NOMO-1 treated with dmso at 0.1 percent for 144 hours (cell line): ENCODE measurements at regions not wholly inside any gene's neighbourhood (a gene's known extent, or its start where the extent isn't known, plus 50 kb on each side); places are given as distances from the start of the nearest gene placed in this dataset.

Experiments
- DNase-seq: peaks from one replicate; lab custom pipeline; 2025; ENCODE audit not compliant: unreplicated experiment; lab: John Stamatoyannopoulos, UW

DNA sequence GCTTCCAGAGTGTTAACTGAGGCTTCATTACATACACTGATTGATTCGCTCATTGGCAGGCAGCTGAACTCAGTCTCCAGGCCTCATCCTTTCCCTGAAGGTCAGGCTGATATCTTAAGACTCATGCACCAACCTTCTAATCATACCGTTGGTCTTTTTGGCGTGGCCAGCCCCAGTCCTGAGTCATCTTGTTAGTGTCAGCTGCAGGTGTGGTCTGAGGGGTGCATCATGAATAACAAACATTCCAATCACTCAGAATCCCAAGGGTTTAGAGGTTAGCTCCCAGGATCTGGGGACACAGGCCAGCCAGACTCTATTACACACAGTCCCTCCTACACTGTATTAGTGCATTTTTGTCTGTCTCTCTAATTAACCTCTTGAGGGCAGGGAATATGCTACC, 271.5 kb downstream of the HRH4 start:
- DNase-seq = no peak

DNA sequence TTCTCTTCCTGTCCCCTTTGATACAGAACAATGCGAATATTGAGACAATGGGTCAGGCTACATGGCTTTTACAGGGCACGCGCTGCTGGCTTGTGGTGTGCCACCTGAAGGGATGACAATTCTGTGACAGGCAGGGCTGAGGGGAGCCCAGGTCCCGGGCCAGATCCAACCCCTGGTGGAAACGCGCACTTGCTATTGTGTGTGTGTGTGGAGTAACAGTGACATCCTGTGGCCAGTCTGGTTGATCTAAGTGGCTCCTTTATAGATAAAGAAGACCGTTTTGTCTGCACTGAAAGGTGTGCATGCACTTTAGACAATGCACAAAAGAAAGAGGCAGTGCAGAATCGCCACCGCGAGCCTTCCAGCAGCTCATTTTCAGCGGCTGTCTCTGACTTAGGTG, 273.6 kb downstream of the HRH4 start:
- DNase-seq = no peak

DNA sequence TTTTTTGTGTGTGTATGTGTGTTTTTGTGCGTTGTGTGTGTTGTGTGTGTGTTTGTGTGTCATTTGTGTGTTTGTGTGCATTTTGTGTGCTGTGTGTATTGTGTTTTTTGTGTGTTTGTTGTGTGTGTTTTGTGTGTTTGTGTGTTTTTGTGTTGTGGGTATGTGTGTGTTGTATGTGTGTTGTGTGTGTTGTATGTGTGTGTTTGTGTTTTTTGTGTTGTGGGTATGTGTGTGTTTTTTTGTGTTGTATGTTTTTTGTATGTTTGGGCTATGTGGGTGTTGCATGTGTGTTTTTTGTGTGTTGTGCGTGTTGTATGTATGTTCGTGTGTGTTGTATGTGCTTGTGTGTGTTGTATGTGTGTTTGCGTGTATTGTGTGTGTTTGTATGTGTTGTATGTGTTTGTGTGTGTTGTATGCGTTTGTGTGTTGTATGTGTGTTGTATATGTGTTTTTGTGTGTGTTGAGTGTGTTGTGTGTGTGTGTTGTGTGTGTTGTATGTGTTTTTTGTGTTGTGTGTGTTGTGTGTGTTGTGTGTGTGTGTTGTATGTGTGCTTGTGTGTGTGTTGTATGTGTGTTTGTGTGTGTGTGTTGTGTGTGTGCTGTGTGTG, 275.3 kb downstream of the HRH4 start:
- no peak for DNase-seq

DNA sequence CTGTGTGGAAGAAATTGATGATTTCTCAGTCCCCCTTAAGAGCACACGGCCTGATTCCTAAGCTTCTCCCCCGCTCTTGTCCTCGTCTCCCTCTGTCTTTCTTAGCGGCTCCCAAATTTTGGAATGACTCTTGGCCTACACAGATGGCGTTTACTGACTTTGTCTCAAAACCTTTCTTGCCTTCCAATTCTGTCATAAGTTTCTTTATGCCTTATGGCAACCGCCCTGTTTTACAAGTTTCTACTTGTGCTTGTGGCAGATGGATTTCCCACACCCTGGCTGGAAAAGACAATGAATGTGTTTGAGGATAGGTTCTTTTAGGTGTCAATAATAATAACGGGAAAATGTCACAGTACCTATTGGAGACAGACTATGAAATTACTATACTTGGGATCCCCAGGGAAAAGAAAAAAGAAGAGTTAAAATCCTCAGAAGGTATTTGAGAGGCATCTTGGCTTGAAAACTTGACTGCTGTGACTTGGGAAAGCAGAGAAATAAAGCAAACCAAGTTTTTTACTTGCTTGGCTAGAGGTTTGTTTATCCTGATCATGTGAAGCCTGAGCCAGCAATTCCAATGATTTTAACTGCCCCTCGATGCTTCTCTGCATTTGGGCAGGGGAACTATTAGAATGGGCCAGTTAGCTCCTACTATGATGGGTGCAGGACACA, 276.4 kb downstream of the HRH4 start:
- DNase-seq = no peak

DNA sequence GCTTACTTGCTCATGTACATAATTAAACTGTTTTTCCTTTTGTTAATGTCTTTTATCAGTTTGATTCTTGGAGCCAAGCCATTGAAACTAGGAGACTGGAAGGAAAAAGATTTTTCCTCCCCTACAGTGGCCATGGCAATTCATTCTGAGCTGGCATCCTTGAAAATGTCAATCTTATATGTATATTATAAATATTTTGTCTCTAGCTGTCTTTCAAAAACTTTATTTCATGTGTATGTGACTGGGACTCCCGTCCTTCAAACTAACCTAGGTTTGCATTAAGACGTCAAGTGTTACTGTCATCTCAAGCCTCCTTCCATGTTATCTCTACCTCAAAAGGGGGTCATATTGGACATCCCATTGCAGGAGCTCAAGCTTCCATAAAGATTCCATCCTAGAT, 280.4 kb downstream of the HRH4 start:
- no peak for DNase-seq

DNA sequence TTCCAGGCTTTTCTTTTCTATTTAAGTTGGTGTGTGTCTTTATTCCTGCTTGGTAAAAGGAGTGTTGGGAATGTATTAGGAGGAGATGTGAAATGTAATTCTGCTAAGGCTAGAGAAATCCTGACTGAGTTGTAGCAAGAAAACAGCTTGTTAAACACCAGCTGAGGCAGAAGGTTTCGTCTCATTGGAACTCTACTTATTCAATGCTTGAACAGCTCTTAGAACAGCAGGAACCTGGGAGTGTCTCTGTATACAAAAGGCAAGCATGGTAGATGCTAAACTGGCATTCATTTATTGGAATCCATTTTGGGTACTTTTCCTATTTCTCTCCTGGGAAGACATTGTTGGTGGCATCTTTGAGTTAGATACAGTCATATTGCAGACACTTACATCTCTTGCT, 280.9 kb downstream of the HRH4 start:
- no peak for DNase-seq

DNA sequence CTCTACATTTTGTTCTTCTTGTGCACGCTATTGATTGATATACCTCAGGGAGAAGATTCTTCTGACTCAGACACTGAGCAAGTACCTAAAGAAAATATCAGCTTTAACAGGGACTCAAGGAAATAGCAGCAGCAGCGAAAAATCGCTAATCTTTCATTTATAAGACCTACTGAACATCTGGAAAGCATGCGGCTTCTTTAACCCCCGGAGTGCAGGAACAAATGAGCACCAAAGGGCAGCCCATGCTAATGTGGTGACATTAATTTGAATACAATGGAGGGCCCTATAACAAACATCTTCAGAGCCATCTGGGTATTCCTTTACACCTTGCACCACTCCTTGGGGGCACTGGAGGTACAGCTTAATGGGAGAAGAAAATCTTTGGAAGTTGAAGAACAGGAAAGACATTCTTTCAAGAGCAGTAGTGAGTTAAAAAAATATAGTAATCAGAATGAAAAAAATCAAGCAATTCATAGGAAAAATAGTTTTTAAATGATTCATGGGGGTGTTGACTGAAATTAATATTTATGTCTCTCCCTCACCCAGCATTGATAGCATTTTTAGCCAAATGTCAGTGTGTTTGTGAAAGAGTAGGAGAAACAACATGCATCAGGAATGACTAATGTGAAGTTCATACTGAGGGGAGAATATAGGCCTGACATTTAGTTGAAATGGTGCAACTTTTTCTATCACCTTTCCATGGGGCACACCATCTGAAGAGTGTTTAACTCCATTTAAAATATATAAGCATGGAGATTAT, 281.7 kb downstream of the HRH4 start:
- DNase-seq = no peak

DNA sequence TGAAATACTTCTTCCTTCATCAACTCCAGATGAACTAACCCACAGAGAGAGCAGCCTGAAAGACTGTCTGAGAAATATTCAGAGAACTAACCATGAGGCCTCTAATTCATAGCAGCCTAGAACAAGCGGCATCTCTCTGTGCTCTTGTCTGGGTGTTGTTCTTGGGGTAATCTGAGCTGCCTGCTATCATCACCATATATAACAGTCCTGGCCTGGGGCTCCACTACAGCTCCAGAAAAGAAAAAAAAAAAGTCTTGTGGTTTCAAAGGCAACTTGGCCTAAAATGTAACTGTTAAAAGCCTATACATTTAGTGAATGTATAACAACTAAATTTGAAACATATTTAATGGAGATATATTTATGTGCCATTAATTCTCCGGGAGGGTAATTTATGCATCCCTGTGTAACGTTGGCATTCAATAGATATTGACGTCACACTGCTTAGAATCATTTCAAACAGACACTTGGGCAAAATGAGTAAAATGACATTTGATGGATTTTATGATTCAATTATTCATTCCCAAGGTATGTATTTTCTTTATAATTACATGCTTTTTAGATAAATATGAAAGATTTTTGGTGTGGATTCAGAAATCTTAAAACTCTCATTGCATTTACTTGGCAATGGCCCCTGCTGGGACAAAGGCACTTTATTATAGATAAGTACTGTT, 294.3 kb downstream of the HRH4 start:
- no peak for DNase-seq

DNA sequence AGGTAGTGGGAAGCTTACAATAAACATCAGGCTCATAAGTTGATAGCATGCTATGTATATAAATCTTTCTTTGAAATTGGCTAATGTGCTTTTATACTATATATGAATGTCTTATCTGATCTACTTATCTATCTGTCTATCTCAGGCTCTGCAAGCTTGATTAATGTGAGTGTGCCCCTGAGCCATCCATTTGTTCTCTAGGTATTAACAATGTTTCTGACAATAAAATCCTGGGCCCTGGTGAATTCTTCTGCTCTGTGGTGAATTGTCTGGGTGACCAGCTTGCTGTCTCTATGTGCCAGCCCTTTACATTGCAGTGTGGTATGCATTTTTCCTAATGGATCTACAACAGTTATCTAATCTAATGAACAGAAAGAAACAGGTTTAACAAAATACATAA, 295.9 kb downstream of the HRH4 start:
- no peak for DNase-seq

DNA sequence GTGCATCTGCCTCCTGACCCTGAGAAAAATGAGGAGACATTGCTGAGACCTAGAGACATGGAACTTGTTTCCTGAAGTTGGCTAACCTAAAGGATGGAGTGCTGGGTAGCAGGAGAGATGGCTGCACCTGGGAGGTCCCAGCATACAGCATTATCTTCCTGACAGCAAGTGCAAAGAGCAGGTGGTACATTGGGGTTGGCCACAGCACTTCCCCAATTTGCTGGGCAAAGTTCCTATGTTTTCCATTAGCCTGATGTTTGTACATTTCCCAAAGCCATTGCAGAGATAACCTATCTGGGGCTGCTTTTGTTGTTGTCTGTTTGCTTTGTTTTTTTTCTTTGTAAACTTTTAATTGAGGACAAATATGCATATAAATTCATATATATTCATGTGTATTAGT, 296.7 kb downstream of the HRH4 start:
- DNase-seq = no peak

DNA sequence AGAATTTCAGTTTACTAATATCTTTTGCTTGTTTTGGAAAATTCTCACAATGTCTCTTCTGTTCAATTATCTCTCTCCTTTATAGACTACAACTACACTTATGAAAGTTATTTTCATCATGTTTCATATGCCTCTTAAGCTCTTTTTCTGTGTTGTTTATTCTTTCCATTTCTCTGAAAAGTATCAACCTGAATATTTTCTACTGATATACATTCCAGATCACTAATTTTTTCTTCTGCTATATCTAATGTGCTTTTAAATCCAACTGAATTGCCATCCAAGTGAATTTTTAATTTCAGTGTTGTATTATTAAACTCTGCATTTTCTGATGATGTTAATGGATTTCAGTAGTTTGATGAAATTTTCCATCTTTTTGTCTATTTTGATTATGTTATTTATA, 301.3 kb downstream of the HRH4 start:
- DNase-seq = no peak

DNA sequence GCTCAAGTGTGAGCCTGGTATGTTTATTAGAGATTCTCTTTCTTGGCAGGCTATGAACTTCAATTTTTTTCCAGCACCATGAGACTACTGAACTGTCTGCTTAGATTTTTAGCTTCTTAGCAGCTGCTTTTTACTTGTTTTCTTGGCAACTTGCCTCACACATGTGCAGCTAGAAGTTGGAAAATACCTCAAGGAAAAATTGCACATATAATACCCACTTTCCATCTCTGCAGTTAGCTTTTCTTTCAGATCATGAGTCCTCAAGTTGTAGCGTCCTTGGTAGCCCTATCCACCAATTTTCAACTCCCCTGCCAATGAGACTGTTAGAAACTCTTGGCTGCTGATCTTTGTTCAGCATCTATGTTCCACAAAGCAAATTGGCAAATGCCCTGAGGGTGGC, 302.1 kb downstream of the HRH4 start:
- DNase-seq = no peak

DNA sequence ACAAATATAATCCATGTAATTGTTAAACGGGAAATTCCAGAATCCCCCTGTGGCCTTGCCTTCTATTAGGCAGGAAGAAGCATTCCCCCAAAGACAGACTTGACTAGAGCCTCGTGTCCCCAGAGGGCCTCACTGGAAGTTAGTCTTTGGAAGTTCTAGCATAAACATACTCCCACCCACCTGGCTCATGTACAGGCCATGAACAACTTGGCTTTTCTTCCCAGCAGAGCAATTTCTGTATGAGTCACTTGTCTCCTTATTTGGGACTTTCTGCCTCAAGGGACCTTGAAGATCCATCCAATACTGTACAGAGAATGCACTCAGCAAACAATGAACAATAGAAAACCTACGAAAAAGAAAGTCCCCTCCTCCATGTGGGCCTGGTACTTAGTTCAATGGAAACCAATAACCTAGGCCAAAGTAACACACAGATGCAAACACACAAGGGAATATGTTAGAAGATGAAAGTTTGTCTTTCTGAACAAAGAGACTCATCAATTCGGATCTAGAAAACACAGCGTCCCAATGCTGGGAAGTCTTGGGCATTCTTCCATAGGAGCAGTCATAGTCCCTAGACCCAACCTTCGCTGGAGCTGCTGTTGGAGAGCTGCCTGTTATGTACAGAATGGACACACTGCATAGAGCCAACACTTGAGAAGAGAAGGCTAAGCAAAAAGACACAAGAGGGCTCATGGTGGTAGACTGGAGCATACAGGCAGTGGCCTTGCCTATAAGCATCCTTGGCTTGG, 303.5 kb downstream of the HRH4 start:
- no peak for DNase-seq

DNA sequence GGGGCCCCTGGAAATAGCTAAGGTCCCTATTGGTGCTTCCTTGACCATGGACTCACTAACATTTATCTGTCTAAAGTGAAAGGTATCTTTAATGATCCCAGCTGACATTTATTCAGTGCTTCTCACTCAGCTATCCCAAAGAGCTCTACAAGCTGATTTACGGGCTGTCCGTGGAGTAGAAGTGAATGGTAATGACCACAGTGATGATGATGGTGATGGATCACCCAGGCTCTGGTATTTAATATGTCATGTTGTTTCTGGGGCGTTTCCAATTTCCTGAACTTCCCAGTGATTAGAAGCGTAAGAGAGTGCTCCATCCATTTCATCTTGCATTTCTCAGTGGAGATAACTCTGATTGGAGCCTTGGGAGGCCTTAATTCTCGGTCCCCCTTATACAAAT, 304.3 kb downstream of the HRH4 start:
- no peak for DNase-seq

DNA sequence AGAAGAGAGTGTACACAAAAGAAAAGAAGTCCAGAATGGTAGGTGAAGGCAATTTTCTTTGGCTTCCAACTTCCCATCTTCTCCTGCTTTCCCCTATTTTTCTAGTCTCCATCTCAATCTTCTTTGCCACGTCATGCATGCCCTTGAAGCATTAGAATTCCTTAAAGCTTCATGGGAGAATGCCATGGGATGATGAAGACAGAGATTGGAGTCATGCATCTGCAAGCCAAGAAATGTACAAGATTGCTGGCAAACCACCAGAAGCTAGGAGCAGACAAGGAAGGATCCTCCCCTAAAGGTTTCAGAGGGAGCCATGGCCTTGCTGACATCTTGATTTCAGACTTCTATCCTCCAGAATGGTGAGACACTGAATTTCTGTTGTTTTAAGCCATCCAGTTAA, 305.9 kb downstream of the HRH4 start:
- DNase-seq = no peak

DNA sequence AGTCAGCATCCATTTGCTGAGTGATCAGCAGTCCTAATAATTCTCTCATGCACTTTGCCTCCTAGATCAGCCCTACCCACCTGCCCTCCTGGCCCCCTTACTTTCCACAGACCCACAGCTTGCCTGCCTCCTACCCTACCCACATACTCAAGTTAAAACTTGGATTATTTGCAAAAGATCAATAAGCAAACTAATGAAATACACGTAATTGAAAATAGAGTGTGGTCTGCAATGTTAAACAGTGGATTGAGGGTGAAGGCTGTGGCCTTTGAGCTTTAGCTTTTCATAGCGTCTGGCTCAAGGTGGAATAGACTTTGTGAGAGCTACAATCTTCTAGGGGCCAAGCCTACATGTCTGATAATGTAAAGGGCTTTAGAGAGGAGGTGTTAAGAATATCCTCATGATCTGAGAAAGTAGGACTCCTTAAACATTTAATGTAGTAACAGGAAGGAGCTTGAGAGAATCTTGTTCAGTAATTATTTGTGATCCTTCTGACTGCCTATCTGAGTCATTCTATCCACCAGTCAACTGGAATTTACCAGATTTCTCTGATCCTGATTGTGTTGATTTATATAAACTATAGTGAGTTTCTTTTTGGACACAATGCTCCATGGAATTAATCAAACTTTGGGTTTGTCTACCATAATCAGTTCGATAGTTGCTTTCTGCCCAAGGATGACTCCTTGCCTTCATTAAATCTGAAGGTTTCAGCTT, 310.0 kb downstream of the HRH4 start:
- no peak for DNase-seq

DNA sequence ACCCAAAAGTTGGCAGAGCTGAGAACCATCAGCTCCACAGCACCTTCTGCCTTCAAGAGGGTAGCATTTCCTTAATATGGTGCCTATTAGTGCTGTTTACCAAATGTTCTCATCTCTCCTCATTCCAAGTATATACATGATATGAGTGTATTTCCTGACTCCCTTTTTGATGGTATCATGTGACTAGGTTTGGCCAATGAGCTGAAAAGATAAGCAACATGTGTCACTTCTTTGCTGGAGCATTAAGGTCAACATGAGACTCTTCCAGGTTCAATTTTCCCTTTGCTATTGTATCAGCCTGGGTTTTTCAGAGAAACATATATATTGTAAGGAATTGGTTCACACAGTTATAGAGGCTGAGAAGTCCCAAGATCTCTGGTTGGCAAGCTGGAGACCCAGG, 310.9 kb downstream of the HRH4 start:
- DNase-seq = no peak

DNA sequence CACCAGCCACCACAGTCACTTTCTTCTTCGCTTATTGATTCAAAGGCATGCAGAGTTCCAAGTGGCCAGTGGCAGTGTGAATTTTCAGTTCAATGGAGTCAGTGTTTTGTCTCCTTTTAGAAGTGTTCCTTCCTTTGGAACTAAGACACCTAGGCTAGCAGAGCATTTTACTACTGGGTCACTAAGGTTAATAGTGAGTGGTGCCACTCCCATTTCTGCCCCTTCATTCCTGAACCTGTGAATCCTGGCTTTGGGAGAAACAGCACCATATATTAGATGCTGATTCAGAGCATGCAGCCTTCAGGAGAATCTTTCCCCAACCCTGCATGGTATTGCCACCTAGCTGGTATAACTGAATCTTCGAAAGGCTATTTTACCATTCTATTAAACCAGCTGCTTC, 312.7 kb downstream of the HRH4 start:
- DNase-seq = no peak

DNA sequence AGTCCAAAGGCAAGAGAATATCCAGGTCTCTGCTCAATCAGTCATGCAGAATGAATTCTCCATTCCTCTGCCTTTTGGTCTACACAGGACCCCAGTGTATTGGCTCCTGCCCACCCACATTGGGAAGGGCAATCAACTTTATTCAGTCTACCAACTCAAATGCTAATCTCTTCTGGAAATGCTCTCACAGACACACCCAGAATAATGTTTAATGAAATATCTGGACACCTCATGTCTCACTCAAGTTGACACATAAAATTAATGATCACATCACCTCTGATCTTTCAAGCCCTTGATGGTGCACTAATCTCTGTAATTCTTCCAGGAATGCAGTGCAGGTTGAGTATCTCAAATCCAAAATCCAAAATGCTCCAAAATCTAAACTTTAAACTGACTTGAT, 315.6 kb downstream of the HRH4 start:
- DNase-seq = no peak

DNA sequence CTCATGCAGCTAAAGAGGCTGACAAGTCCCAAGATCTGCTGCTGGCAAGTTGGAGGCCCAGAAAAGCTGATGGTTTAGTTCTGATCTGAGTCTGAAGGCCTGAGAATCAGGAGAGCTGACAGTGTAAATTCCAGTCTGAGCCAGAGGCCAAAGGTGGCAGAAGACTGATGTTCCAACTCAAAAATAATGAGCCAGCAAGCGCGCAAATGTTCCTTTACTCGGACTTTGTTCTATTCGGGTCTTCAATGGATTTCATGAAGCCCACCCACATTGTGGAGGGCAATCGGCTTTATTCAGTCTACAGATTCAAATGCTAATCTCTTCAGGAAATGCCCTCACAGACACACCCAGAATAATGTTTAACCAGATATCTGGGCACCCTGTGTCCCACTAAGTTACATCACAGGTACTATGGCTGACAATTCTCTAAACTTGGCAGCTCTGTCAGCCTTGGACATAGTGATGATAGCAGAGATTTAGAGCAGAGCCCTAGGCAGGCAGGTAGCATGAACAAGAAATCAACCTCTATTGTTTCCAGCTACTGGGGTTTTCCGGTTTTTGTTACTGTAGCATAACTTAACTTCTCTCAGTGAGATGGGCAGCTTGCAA, 318.5 kb downstream of the HRH4 start:
- DNase-seq = no peak
